Ishikawa (cell line): ENCODE measurements at regions not wholly inside any gene's neighbourhood (a gene's known extent, or its start where the extent isn't known, plus 50 kb on each side); places are given as distances from the start of the nearest gene placed in this dataset.

Experiments used
- CEBPB ChIP-seq: IDR thresholded peaks from 2 replicates; pipeline ENCODE4 v1.6.1; 2012
- CREB1 ChIP-seq: IDR thresholded peaks from 2 replicates; pipeline ENCODE4 v1.6.1; 2012; ENCODE audit warnings: low read depth
- EGR1 ChIP-seq: IDR thresholded peaks from 2 replicates; pipeline ENCODE4 v1.6.1; 2012
- EP300 ChIP-seq: IDR thresholded peaks from 2 replicates; pipeline ENCODE4 v1.6.1; 2012; ENCODE audit warnings: borderline replicate concordance
- FOXM1 ChIP-seq: IDR thresholded peaks from 2 replicates; pipeline ENCODE4 v1.6.1; 2012; ENCODE audit warnings: low read depth, borderline replicate concordance
- MAX ChIP-seq: IDR thresholded peaks from 2 replicates; pipeline ENCODE4 v1.6.1; 2012
- NFIC ChIP-seq: IDR thresholded peaks from 2 replicates; pipeline ENCODE4 v1.6.1; 2012
- RAD21 ChIP-seq: IDR thresholded peaks from 2 replicates; pipeline ENCODE4 v1.6.1; 2012; ENCODE audit warnings: low read depth
- TAF1 ChIP-seq: IDR thresholded peaks from 2 replicates; pipeline ENCODE4 v1.6.1; 2012; ENCODE audit warnings: low read depth, mild to moderate bottlenecking
- TCF12 ChIP-seq: IDR thresholded peaks from 2 replicates; pipeline ENCODE4 v1.6.1; 2012; ENCODE audit warnings: low read depth
- TEAD4 ChIP-seq: IDR thresholded peaks from 2 replicates; pipeline ENCODE4 v1.6.1; 2012
- YY1 ChIP-seq: IDR thresholded peaks from 2 replicates; pipeline ENCODE4 v1.6.1; 2012; ENCODE audit warnings: low read depth
- ZBTB7A ChIP-seq: IDR thresholded peaks from 2 replicates; pipeline ENCODE4 v1.6.1; 2012; ENCODE audit warnings: low read depth
- TF ChIP-seq, protein P1 (sequence below): IDR thresholded peaks from 2 replicates; pipeline ENCODE4 v1.6.1; 2012
- TF ChIP-seq, protein P2 (sequence below): IDR thresholded peaks from 2 replicates; pipeline ENCODE4 v1.6.1; 2012; ENCODE audit warnings: low read depth, mild to moderate bottlenecking

DNA sequence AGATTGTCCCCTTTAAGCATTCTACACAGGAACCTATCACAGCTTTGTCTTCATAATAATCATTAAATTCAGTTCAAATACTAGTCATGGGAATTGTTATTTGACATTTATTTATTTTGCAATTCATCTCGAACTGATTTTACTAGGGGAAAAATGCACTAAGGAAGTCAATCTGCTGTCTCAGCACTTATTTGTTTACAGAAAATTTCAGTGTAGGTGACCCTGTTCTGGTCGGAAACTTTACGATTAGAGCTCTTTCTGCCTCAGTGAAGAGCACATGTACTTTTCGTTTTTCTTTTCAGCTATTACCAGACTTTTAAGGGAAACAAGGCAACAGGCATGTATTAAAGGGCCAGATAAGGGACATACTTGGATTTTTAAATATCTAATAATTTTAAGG lies 1405.7 kb upstream of the ZEB2 start:
- TF ChIP-seq YY1, result no peak
- TF ChIP-seq EGR1, result no peak
- TF ChIP-seq CEBPB, result no peak
- TF ChIP-seq MAX, result no peak
- TF ChIP-seq TEAD4, result no peak
- no peak for TF ChIP-seq RAD21
- TF ChIP-seq CREB1, result no peak
- TF ChIP-seq TCF12, result no peak
- TF ChIP-seq, protein P1, sequence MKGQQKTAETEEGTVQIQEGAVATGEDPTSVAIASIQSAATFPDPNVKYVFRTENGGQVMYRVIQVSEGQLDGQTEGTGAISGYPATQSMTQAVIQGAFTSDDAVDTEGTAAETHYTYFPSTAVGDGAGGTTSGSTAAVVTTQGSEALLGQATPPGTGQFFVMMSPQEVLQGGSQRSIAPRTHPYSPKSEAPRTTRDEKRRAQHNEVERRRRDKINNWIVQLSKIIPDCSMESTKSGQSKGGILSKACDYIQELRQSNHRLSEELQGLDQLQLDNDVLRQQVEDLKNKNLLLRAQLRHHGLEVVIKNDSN, result no peak
- TF ChIP-seq NFIC, result no peak
- TF ChIP-seq FOXM1, result no peak
- no peak for TF ChIP-seq ZBTB7A
- no peak for TF ChIP-seq TAF1
- no peak for TF ChIP-seq EP300
- TF ChIP-seq, protein P2, sequence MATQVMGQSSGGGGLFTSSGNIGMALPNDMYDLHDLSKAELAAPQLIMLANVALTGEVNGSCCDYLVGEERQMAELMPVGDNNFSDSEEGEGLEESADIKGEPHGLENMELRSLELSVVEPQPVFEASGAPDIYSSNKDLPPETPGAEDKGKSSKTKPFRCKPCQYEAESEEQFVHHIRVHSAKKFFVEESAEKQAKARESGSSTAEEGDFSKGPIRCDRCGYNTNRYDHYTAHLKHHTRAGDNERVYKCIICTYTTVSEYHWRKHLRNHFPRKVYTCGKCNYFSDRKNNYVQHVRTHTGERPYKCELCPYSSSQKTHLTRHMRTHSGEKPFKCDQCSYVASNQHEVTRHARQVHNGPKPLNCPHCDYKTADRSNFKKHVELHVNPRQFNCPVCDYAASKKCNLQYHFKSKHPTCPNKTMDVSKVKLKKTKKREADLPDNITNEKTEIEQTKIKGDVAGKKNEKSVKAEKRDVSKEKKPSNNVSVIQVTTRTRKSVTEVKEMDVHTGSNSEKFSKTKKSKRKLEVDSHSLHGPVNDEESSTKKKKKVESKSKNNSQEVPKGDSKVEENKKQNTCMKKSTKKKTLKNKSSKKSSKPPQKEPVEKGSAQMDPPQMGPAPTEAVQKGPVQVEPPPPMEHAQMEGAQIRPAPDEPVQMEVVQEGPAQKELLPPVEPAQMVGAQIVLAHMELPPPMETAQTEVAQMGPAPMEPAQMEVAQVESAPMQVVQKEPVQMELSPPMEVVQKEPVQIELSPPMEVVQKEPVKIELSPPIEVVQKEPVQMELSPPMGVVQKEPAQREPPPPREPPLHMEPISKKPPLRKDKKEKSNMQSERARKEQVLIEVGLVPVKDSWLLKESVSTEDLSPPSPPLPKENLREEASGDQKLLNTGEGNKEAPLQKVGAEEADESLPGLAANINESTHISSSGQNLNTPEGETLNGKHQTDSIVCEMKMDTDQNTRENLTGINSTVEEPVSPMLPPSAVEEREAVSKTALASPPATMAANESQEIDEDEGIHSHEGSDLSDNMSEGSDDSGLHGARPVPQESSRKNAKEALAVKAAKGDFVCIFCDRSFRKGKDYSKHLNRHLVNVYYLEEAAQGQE, result no peak

DNA sequence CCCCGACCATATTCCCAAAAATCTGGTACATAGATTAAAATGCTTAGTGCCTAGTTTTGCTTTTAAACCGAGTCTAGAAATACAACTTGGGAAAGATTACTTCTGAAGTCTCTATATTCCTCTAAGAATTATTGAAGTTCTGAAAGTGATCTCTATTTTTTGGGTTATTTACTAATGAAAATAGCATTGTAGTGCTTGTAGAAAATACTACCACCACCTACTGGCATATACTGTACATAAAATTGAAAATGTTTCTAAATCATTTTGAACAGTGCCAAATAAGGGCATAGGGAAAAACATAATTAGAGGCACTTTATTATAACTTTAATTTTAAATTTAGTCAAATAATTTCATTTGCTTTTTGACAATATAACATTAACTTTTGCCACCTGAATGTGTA lies 1399.6 kb upstream of the ZEB2 start:
- TF ChIP-seq FOXM1 (no peak), MAX (no peak), TCF12 (no peak), ZBTB7A (no peak), EP300 (no peak), TEAD4 (no peak), YY1 (no peak), NFIC (no peak), CEBPB (no peak)
- TF ChIP-seq, protein P2, result no peak

GRCh38 chr2:145918951-145919350 lies 1399.0 kb upstream of the ZEB2 start:
- TF ChIP-seq TEAD4 (no peak), MAX (no peak), ZBTB7A (no peak), CREB1 (no peak), FOXM1 (no peak), YY1 (no peak), EGR1 (no peak), TCF12 (no peak), TAF1 (no peak), NFIC (no peak), RAD21 (no peak), CEBPB (no peak), EP300 (no peak)
- TF ChIP-seq, protein P2, result no peak
- TF ChIP-seq, protein P1, result no peak

- TF ChIP-seq, protein P1, result no peak
- no peak for TF ChIP-seq RAD21
- TF ChIP-seq FOXM1, result no peak
- TF ChIP-seq NFIC, result no peak
- no peak for TF ChIP-seq EGR1
- TF ChIP-seq CEBPB, result no peak
- TF ChIP-seq MAX, result no peak
- TF ChIP-seq EP300, result no peak
- TF ChIP-seq ZBTB7A, result no peak
- TF ChIP-seq TEAD4, result no peak
- TF ChIP-seq, protein P2, result no peak
- TF ChIP-seq YY1, result no peak
- TF ChIP-seq TCF12, result no peak
- no peak for TF ChIP-seq TAF1
- TF ChIP-seq CREB1, result no peak
Observed at GRCh38 chr2:145916799-145917198, 1396.9 kb upstream of the ZEB2 start.
